ENCODE measurements at regions not wholly inside any gene's neighbourhood (a gene's known extent, or its start where the extent isn't known, plus 50 kb on each side); places are given as distances from the start of the nearest gene placed in this dataset.

DNA sequence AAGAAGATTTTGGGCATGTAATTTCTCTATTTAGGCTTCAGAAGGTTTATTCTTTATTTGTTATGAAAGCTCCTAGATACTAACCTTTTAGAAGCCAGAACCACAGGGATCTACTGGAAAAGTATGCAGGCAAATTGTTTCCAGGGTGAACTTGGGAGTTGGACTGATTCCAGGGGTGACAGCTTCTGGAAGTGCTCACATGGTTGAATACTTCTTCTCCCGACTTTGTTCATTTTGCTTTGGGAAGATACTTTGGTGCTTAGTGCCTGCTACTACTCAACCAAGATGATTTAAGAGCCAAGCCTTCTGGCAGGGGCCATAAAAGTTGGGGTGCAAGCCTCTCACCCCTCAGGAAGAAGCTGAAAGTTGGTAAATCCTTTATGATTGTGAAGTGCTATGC is 445.6 kb downstream of the ACTRT1 start:
- TF ChIP-seq POLR2A (IDR thresholded peaks at IDR 0.05), result no peak
- TF ChIP-seq, protein P1, sequence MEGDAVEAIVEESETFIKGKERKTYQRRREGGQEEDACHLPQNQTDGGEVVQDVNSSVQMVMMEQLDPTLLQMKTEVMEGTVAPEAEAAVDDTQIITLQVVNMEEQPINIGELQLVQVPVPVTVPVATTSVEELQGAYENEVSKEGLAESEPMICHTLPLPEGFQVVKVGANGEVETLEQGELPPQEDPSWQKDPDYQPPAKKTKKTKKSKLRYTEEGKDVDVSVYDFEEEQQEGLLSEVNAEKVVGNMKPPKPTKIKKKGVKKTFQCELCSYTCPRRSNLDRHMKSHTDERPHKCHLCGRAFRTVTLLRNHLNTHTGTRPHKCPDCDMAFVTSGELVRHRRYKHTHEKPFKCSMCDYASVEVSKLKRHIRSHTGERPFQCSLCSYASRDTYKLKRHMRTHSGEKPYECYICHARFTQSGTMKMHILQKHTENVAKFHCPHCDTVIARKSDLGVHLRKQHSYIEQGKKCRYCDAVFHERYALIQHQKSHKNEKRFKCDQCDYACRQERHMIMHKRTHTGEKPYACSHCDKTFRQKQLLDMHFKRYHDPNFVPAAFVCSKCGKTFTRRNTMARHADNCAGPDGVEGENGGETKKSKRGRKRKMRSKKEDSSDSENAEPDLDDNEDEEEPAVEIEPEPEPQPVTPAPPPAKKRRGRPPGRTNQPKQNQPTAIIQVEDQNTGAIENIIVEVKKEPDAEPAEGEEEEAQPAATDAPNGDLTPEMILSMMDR (IDR thresholded peaks at IDR 0.05), result no peak
- TF ChIP-seq EP300 (IDR thresholded peaks at IDR 0.05), result no peak
- intact Hi-C loops (cut with DNase I), result no loop called here
- H3K27ac ChIP-seq, result no peak overlapping the region

DNA sequence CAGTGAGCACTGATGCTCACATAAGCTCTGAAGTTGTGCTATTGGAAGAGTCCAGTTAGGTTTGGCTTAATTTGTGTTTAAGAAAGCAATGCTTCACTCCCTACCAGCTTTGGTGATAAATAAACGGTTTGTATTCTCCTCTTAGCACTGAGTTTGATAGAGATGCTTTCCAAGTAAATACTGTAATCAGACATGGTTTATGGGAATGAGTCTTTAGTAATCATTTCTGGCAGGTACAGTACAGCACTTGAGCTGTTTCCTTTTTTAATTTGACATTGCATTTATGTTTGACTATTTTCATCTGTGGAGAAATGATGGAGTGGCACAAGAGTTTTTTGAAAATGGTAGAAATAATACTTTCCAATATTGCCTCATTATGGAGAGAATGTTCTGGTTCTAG is 455.3 kb downstream of the ACTRT1 start:
- intact Hi-C loops (cut with DNase I), result no loop called here
- no peak for TF ChIP-seq EP300 (IDR thresholded peaks at IDR 0.05)
- no peak for TF ChIP-seq POLR2A (IDR thresholded peaks at IDR 0.05)
- TF ChIP-seq, protein P1 (IDR thresholded peaks at IDR 0.05), result no peak
- DNase-seq, result no peak
- Histone ChIP-seq H3K36me3 (no peaks in the 10 kb centered on the region), H3K9me3 (no peaks in the 10 kb centered on the region), H3K27ac (no peak overlapping the region), H3K27me3 (no peaks in the 10 kb centered on the region), H3K4me3 (no peak overlapping the region), H3K4me1 (ENCODE audit: insufficient read depth) (no peaks in the 10 kb centered on the region)
- WGBS, 3 donors, result 3 to 7% (median 3%) methylated on average over 1 of the region's 1 CpG

More for the DNA sequence above, 445.6 kb downstream of the ACTRT1 start:
- no peak for DNase-seq
- H3K27me3 ChIP-seq, result no peaks in the 10 kb centered on the region
- WGBS, 3 donors, result 25 to 33% (median 28%) methylated on average over 1 of the region's 1 CpG
- H3K36me3 ChIP-seq, result no peaks in the 10 kb centered on the region
- H3K4me3 ChIP-seq, result no peak overlapping the region
- H3K9me3 ChIP-seq, result no peaks in the 10 kb centered on the region
- no peaks in the 10 kb centered on the region for H3K4me1 ChIP-seq (ENCODE audit: insufficient read depth)

DNA sequence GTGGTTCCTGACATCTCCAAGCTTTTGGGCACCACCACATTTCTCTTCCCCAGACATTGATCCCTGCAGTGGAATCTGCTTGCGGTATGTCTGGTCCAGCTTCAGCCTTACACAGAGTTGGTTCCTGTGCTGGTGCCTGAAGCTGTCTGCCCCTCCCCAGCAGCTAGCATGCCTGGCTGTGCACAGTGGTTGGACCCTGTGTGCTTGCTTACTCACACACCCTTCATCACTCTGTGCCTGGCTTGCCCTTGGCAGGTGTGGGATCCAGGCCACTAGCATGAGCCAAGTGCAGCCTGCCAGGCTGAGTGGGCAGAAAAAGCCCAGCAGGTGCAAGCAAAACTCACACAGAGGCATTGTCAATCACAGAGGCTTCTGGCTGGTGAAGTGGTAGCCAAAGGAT is 473.8 kb downstream of the ACTRT1 start:
- DNase-seq, result no peak
- Histone ChIP-seq H3K36me3 (no peaks in the 10 kb centered on the region), H3K27me3 (no peaks in the 10 kb centered on the region), H3K27ac (no peak overlapping the region), H3K4me1 (ENCODE audit: insufficient read depth) (no peaks in the 10 kb centered on the region), H3K4me3 (no peak overlapping the region), H3K9me3 (no peaks in the 10 kb centered on the region)
- intact Hi-C loops (cut with DNase I), result no loop called here
- TF ChIP-seq, protein P1 (IDR thresholded peaks at IDR 0.05), result no peak
- TF ChIP-seq POLR2A (IDR thresholded peaks at IDR 0.05) (no peak), EP300 (IDR thresholded peaks at IDR 0.05) (no peak)
- 94 to 100% (median 100%) methylated on average over 1 of the region's 1 CpG for WGBS, 3 donors

DNA sequence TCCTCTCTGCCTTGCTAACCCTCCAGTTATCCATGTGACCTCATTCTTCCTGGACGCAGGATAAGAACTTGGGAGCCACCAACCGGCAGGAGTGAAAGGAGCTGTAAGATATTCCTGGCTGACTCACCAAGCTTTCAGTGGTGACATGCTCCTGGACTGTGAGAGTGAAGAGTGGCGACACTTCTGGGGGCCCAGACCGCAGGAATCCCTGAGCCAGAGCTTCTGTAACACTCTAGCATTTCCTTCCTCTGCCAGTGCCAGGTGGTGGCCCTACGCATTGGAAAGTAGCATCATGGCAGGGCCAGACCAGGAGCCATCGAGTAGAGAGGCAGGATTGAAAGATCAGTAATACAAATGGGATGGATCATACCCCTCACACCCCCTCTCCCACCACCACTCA is 474.3 kb downstream of the ACTRT1 start:
- no peaks in the 10 kb centered on the region for H3K27me3 ChIP-seq
- intact Hi-C loops (cut with DNase I), result no loop called here
- TF ChIP-seq EP300 (IDR thresholded peaks at IDR 0.05) (no peak), POLR2A (IDR thresholded peaks at IDR 0.05) (no peak)
- TF ChIP-seq, protein P1 (IDR thresholded peaks at IDR 0.05), result no peak
- DNase-seq, result no peak
- 72 to 83% (median 76%) methylated on average over 6 of the region's 6 CpGs for WGBS, 3 donors
- H3K4me1 ChIP-seq (ENCODE audit: insufficient read depth), result no peaks in the 10 kb centered on the region
- H3K9me3 ChIP-seq, result no peaks in the 10 kb centered on the region
- H3K27ac ChIP-seq, result no peak overlapping the region
- H3K36me3 ChIP-seq, result no peaks in the 10 kb centered on the region
- H3K4me3 ChIP-seq, result no peak overlapping the region

DNA sequence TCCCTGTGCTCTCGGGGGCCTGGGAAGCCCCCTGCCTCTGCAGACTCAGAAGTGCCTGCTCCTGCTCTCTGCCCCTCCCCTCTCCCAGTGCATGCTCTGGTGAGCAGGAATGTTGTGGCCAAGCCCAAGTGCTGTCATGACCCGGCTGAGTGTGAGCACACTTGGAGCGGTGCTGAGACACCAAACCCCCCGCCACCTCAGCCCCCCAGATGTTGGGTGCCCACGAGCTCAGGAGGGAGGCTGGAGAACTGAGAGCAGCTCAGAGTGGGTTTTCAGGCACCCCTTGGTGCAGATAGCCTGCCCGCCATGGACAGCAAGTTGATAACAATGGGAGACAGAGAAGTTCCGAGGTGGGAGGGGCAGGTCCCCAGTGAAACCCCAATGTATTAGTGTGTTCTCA is 477.4 kb downstream of the ACTRT1 start:
- no peaks in the 10 kb centered on the region for H3K36me3 ChIP-seq
- intact Hi-C loops (cut with DNase I), result no loop called here
- H3K9me3 ChIP-seq, result no peaks in the 10 kb centered on the region
- H3K4me3 ChIP-seq, result no peak overlapping the region
- 73 to 77% (median 76%) methylated on average over 7 of the region's 7 CpGs for WGBS, 3 donors
- no peak overlapping the region for H3K27ac ChIP-seq
- TF ChIP-seq EP300 (IDR thresholded peaks at IDR 0.05), result no peak
- TF ChIP-seq, protein P1 (IDR thresholded peaks at IDR 0.05), result no peak
- TF ChIP-seq POLR2A (IDR thresholded peaks at IDR 0.05), result no peak
- no peaks in the 10 kb centered on the region for H3K4me1 ChIP-seq (ENCODE audit: insufficient read depth)
- H3K27me3 ChIP-seq, result no peaks in the 10 kb centered on the region
- no peak for DNase-seq

Measured in ovary (tissue), 7 donors.